ENCODE measurements at regions not wholly inside any gene's neighbourhood (a gene's known extent, or its start where the extent isn't known, plus 50 kb on each side); places are given as distances from the start of the nearest gene placed in this dataset.

GRCh38 chr11:134545521-134545920 lies 133.5 kb upstream of the B3GAT1 start:
- H3K9ac ChIP-seq (ENCODE audit: low read length): no peak overlapping the region
- H3K9me3 ChIP-seq (ENCODE audit: low read length): no peaks in the 10 kb centered on the region
- H3K9me2 ChIP-seq (ENCODE audit: low read depth, low read length): no peaks in the 10 kb centered on the region
- H3K27ac ChIP-seq (ENCODE audit: low read depth, low read length, poor library complexity, severe bottlenecking): no peak overlapping the region
- no peaks in the 10 kb centered on the region for H3K27me3 ChIP-seq (ENCODE audit: insufficient read depth, low read length)
- H3F3A ChIP-seq (ENCODE audit: insufficient read depth, low read length): no peaks in the 10 kb centered on the region
- no peaks in the 10 kb centered on the region for H3K79me2 ChIP-seq (ENCODE audit: insufficient read depth, low read length)
- no peaks in the 10 kb centered on the region for H3K4me1 ChIP-seq (ENCODE audit: insufficient read depth, low read length, severe bottlenecking)
- H2AFZ ChIP-seq (ENCODE audit: low read length): no peak overlapping the region
- no peak overlapping the region for H3K4me3 ChIP-seq (ENCODE audit: low read depth, low read length, poor library complexity, severe bottlenecking)
- H3K36me3 ChIP-seq (ENCODE audit: insufficient read depth, low read length): no peaks in the 10 kb centered on the region
- no peaks in the 10 kb centered on the region for H4K20me1 ChIP-seq (ENCODE audit: insufficient read depth, low read length)
- H3K4me2 ChIP-seq (ENCODE audit: low read length): no peak overlapping the region
- TF ChIP-seq EZH2 (IDR thresholded peaks at IDR 0.05; ENCODE audit: borderline replicate concordance, low read length): no peak
- no peak for TF ChIP-seq CTCF (IDR thresholded peaks at IDR 0.05; ENCODE audit: low read length)

- no peak overlapping the region for H3K4me3 ChIP-seq (ENCODE audit: low read depth, low read length, poor library complexity, severe bottlenecking)
- H3K9me3 ChIP-seq (ENCODE audit: low read length): no peaks in the 10 kb centered on the region
- H3K79me2 ChIP-seq (ENCODE audit: insufficient read depth, low read length): no peaks in the 10 kb centered on the region
- no peak overlapping the region for H3K27ac ChIP-seq (ENCODE audit: low read depth, low read length, poor library complexity, severe bottlenecking)
- H3K9me2 ChIP-seq (ENCODE audit: low read depth, low read length): no peaks in the 10 kb centered on the region
- H3K36me3 ChIP-seq (ENCODE audit: insufficient read depth, low read length): no peaks in the 10 kb centered on the region
- no peaks in the 10 kb centered on the region for H3K27me3 ChIP-seq (ENCODE audit: insufficient read depth, low read length)
- no peak overlapping the region for H2AFZ ChIP-seq (ENCODE audit: low read length)
- no peaks in the 10 kb centered on the region for H3F3A ChIP-seq (ENCODE audit: insufficient read depth, low read length)
- H4K20me1 ChIP-seq (ENCODE audit: insufficient read depth, low read length): no peaks in the 10 kb centered on the region
- H3K4me1 ChIP-seq (ENCODE audit: insufficient read depth, low read length, severe bottlenecking): no peaks in the 10 kb centered on the region
- TF ChIP-seq EZH2 (IDR thresholded peaks at IDR 0.05; ENCODE audit: borderline replicate concordance, low read length): no peak
- no peak overlapping the region for H3K9ac ChIP-seq (ENCODE audit: low read length)
- H3K4me2 ChIP-seq (ENCODE audit: low read length): no peak overlapping the region
Measured at GRCh38 chr11:134544095-134544815, 132.2 kb upstream of the B3GAT1 start.

GRCh38 chr11:134543645-134544044 lies 131.6 kb upstream of the B3GAT1 start:
- Histone ChIP-seq H3F3A (ENCODE audit: insufficient read depth, low read length) (no peaks in the 10 kb centered on the region), H3K9me3 (ENCODE audit: low read length) (no peaks in the 10 kb centered on the region), H3K4me2 (ENCODE audit: low read length) (no peak overlapping the region), H3K4me1 (ENCODE audit: insufficient read depth, low read length, severe bottlenecking) (no peaks in the 10 kb centered on the region), H3K27me3 (ENCODE audit: insufficient read depth, low read length) (no peaks in the 10 kb centered on the region), H3K27ac (ENCODE audit: low read depth, low read length, poor library complexity, severe bottlenecking) (no peak overlapping the region), H3K79me2 (ENCODE audit: insufficient read depth, low read length) (no peaks in the 10 kb centered on the region), H3K36me3 (ENCODE audit: insufficient read depth, low read length) (no peaks in the 10 kb centered on the region), H3K9ac (ENCODE audit: low read length) (no peak overlapping the region), H4K20me1 (ENCODE audit: insufficient read depth, low read length) (no peaks in the 10 kb centered on the region), H3K9me2 (ENCODE audit: low read depth, low read length) (no peaks in the 10 kb centered on the region), H2AFZ (ENCODE audit: low read length) (no peak overlapping the region), H3K4me3 (ENCODE audit: low read depth, low read length, poor library complexity, severe bottlenecking) (no peak overlapping the region)
- TF ChIP-seq CTCF (IDR thresholded peaks at IDR 0.05; ENCODE audit: low read length) (no peak), EZH2 (IDR thresholded peaks at IDR 0.05; ENCODE audit: borderline replicate concordance, low read length) (no peak)

- Histone ChIP-seq H3K79me2 (ENCODE audit: insufficient read depth, low read length) (no peaks in the 10 kb centered on the region), H3K27me3 (ENCODE audit: insufficient read depth, low read length) (no peaks in the 10 kb centered on the region), H2AFZ (ENCODE audit: low read length) (no peak overlapping the region), H3K36me3 (ENCODE audit: insufficient read depth, low read length) (no peaks in the 10 kb centered on the region), H3K4me1 (ENCODE audit: insufficient read depth, low read length, severe bottlenecking) (no peaks in the 10 kb centered on the region), H3K4me2 (ENCODE audit: low read length) (no peak overlapping the region), H3F3A (ENCODE audit: insufficient read depth, low read length) (no peaks in the 10 kb centered on the region), H3K27ac (ENCODE audit: low read depth, low read length, poor library complexity, severe bottlenecking) (no peak overlapping the region), H3K9ac (ENCODE audit: low read length) (no peak overlapping the region), H3K9me2 (ENCODE audit: low read depth, low read length) (no peaks in the 10 kb centered on the region), H4K20me1 (ENCODE audit: insufficient read depth, low read length) (no peaks in the 10 kb centered on the region), H3K9me3 (ENCODE audit: low read length) (no peaks in the 10 kb centered on the region), H3K4me3 (ENCODE audit: low read depth, low read length, poor library complexity, severe bottlenecking) (no peak overlapping the region)
- no peak for TF ChIP-seq EZH2 (IDR thresholded peaks at IDR 0.05; ENCODE audit: borderline replicate concordance, low read length)
- TF ChIP-seq CTCF (IDR thresholded peaks at IDR 0.05; ENCODE audit: low read length): no peak
Measured at GRCh38 chr11:134543241-134543640, 131.2 kb upstream of the B3GAT1 start.

Measured in OCI-LY1 (cell line).